ENCODE measurements at regions not wholly inside any gene's neighbourhood (a gene's known extent, or its start where the extent isn't known, plus 50 kb on each side); places are given as distances from the start of the nearest gene placed in this dataset.

GRCh38 chr5:27275345-27275744 lies 237.0 kb upstream of the CDH9 start:
- in situ Hi-C loops (cut with MboI; ENCODE audit: low sequenced_read_pairs, unreplicated experiment): no loop called here

GRCh38 chr5:27269766-27270165 lies 231.4 kb upstream of the CDH9 start:
- in situ Hi-C loops (cut with MboI; ENCODE audit: low sequenced_read_pairs, unreplicated experiment): no loop called here
- DNase-seq (ENCODE audit: low spot score): no peak
- TF ChIP-seq CTCF (IDR thresholded peaks at IDR 0.05; ENCODE audit: borderline replicate concordance, control extremely low read depth, extremely low read depth, insufficient read depth, missing control alignments): no peak

More at GRCh38 chr5:27275345-27275744, 237.0 kb upstream of the CDH9 start:
- DNase-seq (ENCODE audit: low spot score): no peak
- TF ChIP-seq CTCF (IDR thresholded peaks at IDR 0.05; ENCODE audit: borderline replicate concordance, control extremely low read depth, extremely low read depth, insufficient read depth, missing control alignments): no peak

- in situ Hi-C loops (cut with MboI; ENCODE audit: low sequenced_read_pairs, unreplicated experiment): no loop called here
- TF ChIP-seq CTCF (IDR thresholded peaks at IDR 0.05; ENCODE audit: borderline replicate concordance, control extremely low read depth, extremely low read depth, insufficient read depth, missing control alignments): no peak
- DNase-seq (ENCODE audit: low spot score): no peak
Measured at GRCh38 chr5:27267209-27267824, 228.9 kb upstream of the CDH9 start.

- no peak for DNase-seq (ENCODE audit: low spot score)
- TF ChIP-seq CTCF (IDR thresholded peaks at IDR 0.05; ENCODE audit: borderline replicate concordance, control extremely low read depth, extremely low read depth, insufficient read depth, missing control alignments): no peak
- in situ Hi-C loops (cut with MboI; ENCODE audit: low sequenced_read_pairs, unreplicated experiment): no loop called here
Measured at GRCh38 chr5:27266184-27266583, 227.8 kb upstream of the CDH9 start.

- no peak for TF ChIP-seq CTCF (IDR thresholded peaks at IDR 0.05; ENCODE audit: borderline replicate concordance, control extremely low read depth, extremely low read depth, insufficient read depth, missing control alignments)
- no peak for DNase-seq (ENCODE audit: low spot score)
- in situ Hi-C loops (cut with MboI; ENCODE audit: low sequenced_read_pairs, unreplicated experiment): no loop called here
Measured at GRCh38 chr5:27257696-27258095, 219.3 kb upstream of the CDH9 start.

- no peak for TF ChIP-seq CTCF (IDR thresholded peaks at IDR 0.05; ENCODE audit: borderline replicate concordance, control extremely low read depth, extremely low read depth, insufficient read depth, missing control alignments)
- no peak for DNase-seq (ENCODE audit: low spot score)
- in situ Hi-C loops (cut with MboI; ENCODE audit: low sequenced_read_pairs, unreplicated experiment): no loop called here
Measured at GRCh38 chr5:27252911-27253310, 214.5 kb upstream of the CDH9 start.

All from GM13976 (cell line).